ENCODE measurements at regions not wholly inside any gene's neighbourhood (a gene's known extent, or its start where the extent isn't known, plus 50 kb on each side); places are given as distances from the start of the nearest gene placed in this dataset.

DNA sequence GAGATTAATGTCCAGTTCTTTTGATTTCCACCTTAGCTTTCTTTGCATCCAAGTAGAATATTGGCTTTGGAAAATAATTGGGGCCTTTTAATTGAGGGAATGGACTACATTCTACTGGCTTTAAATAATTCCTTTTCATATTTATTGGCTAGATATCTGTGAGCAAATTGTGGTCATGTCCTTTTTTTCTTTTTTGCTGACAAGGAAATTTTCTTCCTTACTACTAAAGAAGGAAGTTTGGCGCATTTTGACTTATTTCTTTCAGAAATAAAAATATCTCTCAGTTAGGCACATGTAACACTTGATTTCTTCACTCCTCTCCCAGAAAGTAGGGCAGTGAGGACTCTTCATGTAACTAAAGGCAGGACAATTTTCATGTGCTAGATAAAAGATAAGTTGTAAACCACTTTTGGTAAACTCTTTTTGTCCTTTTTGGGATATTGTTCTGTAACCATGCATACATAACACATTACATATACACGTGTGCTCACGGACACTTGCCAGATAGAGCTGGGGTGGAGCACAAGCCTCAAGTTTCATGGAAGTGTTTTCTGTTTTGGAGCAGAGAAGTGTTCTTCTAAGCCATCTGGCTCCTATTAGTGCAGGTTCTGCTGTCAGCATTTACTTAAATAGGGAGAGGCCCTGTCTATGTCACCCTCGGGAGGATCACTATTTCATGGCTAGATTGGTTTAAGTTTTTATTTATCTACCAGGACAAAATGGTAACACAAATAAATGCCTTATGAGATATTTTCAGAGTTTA lies 85.1 kb upstream of the LRIG3 start:
- ChIA-PET CTCF (no interaction called here), POLR2A (no interaction called here)
- no peak overlapping the region for H3K27ac ChIP-seq (ENCODE audit: extremely low read depth, low read depth, low read length)
- H3K4me1 ChIP-seq (ENCODE audit: control insufficient read depth, insufficient read depth, low read length), result no peaks in the 10 kb centered on the region
- no peak overlapping the region for H3K4me3 ChIP-seq (ENCODE audit: low read depth, low read length)
- H3K9me3 ChIP-seq (ENCODE audit: control insufficient read depth, insufficient read depth, low read depth, low read length), result no peaks in the 10 kb centered on the region
- H3K36me3 ChIP-seq (ENCODE audit: control insufficient read depth in 2 of 2, insufficient read depth in 1 of 2, low read length in 2 of 2), result no peaks in the 10 kb centered on the region
- TF ChIP-seq BCL11A (tag by site-specific recombination; IDR thresholded peaks at IDR 0.05; ENCODE audit: low read depth) (no peak), ZNF600 (tag by site-specific recombination; IDR thresholded peaks at IDR 0.05) (no peak), ZNF660 (tag by site-specific recombination; IDR thresholded peaks at IDR 0.05) (no peak), ZNF10 (tag by site-specific recombination; IDR thresholded peaks at IDR 0.05) (no peak), ZNF560 (tag by site-specific recombination; IDR thresholded peaks at IDR 0.05; ENCODE audit: borderline replicate concordance) (no peak), GLI2 (tag by site-specific recombination; IDR thresholded peaks at IDR 0.05; ENCODE audit: borderline replicate concordance, low read depth) (no peak)

GRCh38 chr12:59004456-59004855 lies 84.2 kb upstream of the LRIG3 start:
- CTCF ChIA-PET, result no interaction called here

GRCh38 chr12:58995666-58996363 lies 75.5 kb upstream of the LRIG3 start:
- H3K9me3 ChIP-seq (ENCODE audit: control insufficient read depth, insufficient read depth, low read depth, low read length), result no peaks in the 10 kb centered on the region
- CTCF ChIA-PET, result no interaction called here
- POLR2A ChIA-PET, result no interaction called here
- no peak for TF ChIP-seq ZNF785 (tag by site-specific recombination; IDR thresholded peaks at IDR 0.05)
- no peak for TF ChIP-seq ZNF514 (tag by site-specific recombination; IDR thresholded peaks at IDR 0.05)
- TF ChIP-seq ZSCAN18 (tag by site-specific recombination; IDR thresholded peaks at IDR 0.05), result no peak
- TF ChIP-seq, protein P1, sequence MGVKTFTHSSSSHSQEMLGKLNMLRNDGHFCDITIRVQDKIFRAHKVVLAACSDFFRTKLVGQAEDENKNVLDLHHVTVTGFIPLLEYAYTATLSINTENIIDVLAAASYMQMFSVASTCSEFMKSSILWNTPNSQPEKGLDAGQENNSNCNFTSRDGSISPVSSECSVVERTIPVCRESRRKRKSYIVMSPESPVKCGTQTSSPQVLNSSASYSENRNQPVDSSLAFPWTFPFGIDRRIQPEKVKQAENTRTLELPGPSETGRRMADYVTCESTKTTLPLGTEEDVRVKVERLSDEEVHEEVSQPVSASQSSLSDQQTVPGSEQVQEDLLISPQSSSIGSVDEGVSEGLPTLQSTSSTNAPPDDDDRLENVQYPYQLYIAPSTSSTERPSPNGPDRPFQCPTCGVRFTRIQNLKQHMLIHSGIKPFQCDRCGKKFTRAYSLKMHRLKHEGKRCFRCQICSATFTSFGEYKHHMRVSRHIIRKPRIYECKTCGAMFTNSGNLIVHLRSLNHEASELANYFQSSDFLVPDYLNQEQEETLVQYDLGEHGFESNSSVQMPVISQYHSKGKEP (tag by site-specific recombination; IDR thresholded peaks at IDR 0.05), result no peak
- TF ChIP-seq, protein P2, sequence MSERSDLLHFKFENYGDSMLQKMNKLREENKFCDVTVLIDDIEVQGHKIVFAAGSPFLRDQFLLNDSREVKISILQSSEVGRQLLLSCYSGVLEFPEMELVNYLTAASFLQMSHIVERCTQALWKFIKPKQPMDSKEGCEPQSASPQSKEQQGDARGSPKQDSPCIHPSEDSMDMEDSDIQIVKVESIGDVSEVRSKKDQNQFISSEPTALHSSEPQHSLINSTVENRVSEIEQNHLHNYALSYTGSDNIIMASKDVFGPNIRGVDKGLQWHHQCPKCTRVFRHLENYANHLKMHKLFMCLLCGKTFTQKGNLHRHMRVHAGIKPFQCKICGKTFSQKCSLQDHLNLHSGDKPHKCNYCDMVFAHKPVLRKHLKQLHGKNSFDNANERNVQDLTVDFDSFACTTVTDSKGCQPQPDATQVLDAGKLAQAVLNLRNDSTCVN (tag by site-specific recombination; optimal IDR thresholded peaks at IDR 0.05), result no peak
- no peak for TF ChIP-seq SALL2 (tag by site-specific recombination; IDR thresholded peaks at IDR 0.05; ENCODE audit: borderline replicate concordance)
- no peak for TF ChIP-seq KLF16 (tag by site-specific recombination; IDR thresholded peaks at IDR 0.05)
- TF ChIP-seq KLF8 (tag by site-specific recombination; IDR thresholded peaks at IDR 0.05), result no peak
- TF ChIP-seq, protein P3, sequence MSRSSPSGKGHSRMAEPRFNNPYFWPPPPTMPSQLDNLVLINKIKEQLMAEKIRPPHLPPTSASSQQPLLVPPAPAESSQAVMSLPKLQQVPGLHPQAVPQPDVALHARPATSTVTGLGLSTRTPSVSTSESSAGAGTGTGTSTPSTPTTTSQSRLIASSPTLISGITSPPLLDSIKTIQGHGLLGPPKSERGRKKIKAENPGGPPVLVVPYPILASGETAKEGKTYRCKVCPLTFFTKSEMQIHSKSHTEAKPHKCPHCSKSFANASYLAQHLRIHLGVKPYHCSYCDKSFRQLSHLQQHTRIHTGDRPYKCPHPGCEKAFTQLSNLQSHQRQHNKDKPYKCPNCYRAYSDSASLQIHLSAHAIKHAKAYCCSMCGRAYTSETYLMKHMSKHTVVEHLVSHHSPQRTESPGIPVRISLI (tag by site-specific recombination; IDR thresholded peaks at IDR 0.05), result no peak

More at GRCh38 chr12:59004456-59004855, 84.2 kb upstream of the LRIG3 start:
- Histone ChIP-seq H3K9me3 (ENCODE audit: control insufficient read depth, insufficient read depth, low read depth, low read length) (no peaks in the 10 kb centered on the region), H3K4me3 (ENCODE audit: low read depth, low read length) (no peak overlapping the region), H3K27ac (ENCODE audit: extremely low read depth, low read depth, low read length) (no peak overlapping the region), H3K36me3 (ENCODE audit: control insufficient read depth in 2 of 2, insufficient read depth in 1 of 2, low read length in 2 of 2) (no peaks in the 10 kb centered on the region), H3K4me1 (ENCODE audit: control insufficient read depth, insufficient read depth, low read length) (no peaks in the 10 kb centered on the region)
- POLR2A ChIA-PET, result no interaction called here
- TF ChIP-seq BCL11A (tag by site-specific recombination; IDR thresholded peaks at IDR 0.05; ENCODE audit: low read depth) (no peak), ZNF404 (tag by site-specific recombination; IDR thresholded peaks at IDR 0.05) (no peak), MYNN (tag by site-specific recombination; IDR thresholded peaks at IDR 0.05; ENCODE audit: borderline replicate concordance) (no peak), SCRT1 (tag by site-specific recombination; IDR thresholded peaks at IDR 0.05; ENCODE audit: borderline replicate concordance) (no peak), GLI4 (tag by site-specific recombination; IDR thresholded peaks at IDR 0.05) (no peak)
- TF ChIP-seq, protein P4, sequence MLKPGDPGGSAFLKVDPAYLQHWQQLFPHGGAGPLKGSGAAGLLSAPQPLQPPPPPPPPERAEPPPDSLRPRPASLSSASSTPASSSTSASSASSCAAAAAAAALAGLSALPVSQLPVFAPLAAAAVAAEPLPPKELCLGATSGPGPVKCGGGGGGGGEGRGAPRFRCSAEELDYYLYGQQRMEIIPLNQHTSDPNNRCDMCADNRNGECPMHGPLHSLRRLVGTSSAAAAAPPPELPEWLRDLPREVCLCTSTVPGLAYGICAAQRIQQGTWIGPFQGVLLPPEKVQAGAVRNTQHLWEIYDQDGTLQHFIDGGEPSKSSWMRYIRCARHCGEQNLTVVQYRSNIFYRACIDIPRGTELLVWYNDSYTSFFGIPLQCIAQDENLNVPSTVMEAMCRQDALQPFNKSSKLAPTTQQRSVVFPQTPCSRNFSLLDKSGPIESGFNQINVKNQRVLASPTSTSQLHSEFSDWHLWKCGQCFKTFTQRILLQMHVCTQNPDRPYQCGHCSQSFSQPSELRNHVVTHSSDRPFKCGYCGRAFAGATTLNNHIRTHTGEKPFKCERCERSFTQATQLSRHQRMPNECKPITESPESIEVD (tag by site-specific recombination; IDR thresholded peaks at IDR 0.05), result 0 out of 2 replicates have a peak, but pooled peaks have one; percentile 10
- TF ChIP-seq, protein P5, sequence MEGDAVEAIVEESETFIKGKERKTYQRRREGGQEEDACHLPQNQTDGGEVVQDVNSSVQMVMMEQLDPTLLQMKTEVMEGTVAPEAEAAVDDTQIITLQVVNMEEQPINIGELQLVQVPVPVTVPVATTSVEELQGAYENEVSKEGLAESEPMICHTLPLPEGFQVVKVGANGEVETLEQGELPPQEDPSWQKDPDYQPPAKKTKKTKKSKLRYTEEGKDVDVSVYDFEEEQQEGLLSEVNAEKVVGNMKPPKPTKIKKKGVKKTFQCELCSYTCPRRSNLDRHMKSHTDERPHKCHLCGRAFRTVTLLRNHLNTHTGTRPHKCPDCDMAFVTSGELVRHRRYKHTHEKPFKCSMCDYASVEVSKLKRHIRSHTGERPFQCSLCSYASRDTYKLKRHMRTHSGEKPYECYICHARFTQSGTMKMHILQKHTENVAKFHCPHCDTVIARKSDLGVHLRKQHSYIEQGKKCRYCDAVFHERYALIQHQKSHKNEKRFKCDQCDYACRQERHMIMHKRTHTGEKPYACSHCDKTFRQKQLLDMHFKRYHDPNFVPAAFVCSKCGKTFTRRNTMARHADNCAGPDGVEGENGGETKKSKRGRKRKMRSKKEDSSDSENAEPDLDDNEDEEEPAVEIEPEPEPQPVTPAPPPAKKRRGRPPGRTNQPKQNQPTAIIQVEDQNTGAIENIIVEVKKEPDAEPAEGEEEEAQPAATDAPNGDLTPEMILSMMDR (tag by site-specific recombination; IDR thresholded peaks at IDR 0.05), result no peak

More at GRCh38 chr12:58995666-58996363, 75.5 kb upstream of the LRIG3 start:
- H3K4me3 ChIP-seq (ENCODE audit: low read depth, low read length), result no peak overlapping the region
- H3K4me1 ChIP-seq (ENCODE audit: control insufficient read depth, insufficient read depth, low read length), result no peaks in the 10 kb centered on the region
- no peaks in the 10 kb centered on the region for H3K36me3 ChIP-seq (ENCODE audit: control insufficient read depth in 2 of 2, insufficient read depth in 1 of 2, low read length in 2 of 2)
- no peak overlapping the region for H3K27ac ChIP-seq (ENCODE audit: extremely low read depth, low read depth, low read length)
